K562 (cell line): ENCODE measurements at regions not wholly inside any gene's neighbourhood (a gene's known extent, or its start where the extent isn't known, plus 50 kb on each side); places are given as distances from the start of the nearest gene placed in this dataset.

Experiments
- CBX1 ChIP-seq: sonication (generic); IDR thresholded peaks from 2 replicates; pipeline ENCODE4 v1.6.1; 2016; ENCODE audit warnings: antibody characterized with exemption, low read depth, mild to moderate bottlenecking
- CSDE1 ChIP-seq, 2 experiments: fragments of 450-650 bp; IDR thresholded peaks; 2 replicates each; pipeline ENCODE4 v1.6.1; 2016; ENCODE audit warnings: mild to moderate bottlenecking in 1 of 2
- CUX1 ChIP-seq: fragments of 200-800 bp; sonication (Bioruptor generic); IDR thresholded peaks from 2 replicates; pipeline ENCODE4 v1.6.1; 2016; ENCODE audit warnings: missing genetic modification characterization, missing compliant biosample characterization
- ELF4 ChIP-seq: fragments of 450-650 bp; formaldehyde crosslinking; IDR thresholded peaks from 2 replicates; pipeline ENCODE4 v1.4.0; 2022; ENCODE audit warnings: missing genetic modification characterization
- FOXK2 ChIP-seq, 2 experiments: fragments of 450-650 bp; IDR thresholded peaks in 1 of 2; conservative IDR thresholded peaks in 1 of 2; 2 replicates each; pipeline ENCODE4 v1.6.1; 2016; ENCODE audit warnings: low read depth in 2 of 2, mild to moderate bottlenecking in 1 of 2
- HDAC2 ChIP-seq: fragments of 450-650 bp; IDR thresholded peaks from 2 replicates; pipeline ENCODE4 v1.6.1; 2016; ENCODE audit warnings: mild to moderate bottlenecking
- LARP7 ChIP-seq: fragments of 450-650 bp; IDR thresholded peaks from 2 replicates; pipeline ENCODE4 v1.6.1; 2016
- MAZ ChIP-seq, 2 experiments: fragments of 450-650 bp in 1 of 2; sonication (generic) in 1 of 2; formaldehyde crosslinking; IDR thresholded peaks in 1 of 2; conservative IDR thresholded peaks in 1 of 2; 2 replicates each; pipeline versions ENCODE4 v1.4.0 to v1.5.0; 2020; ENCODE audit warnings: mild to moderate bottlenecking in 1 of 2, missing genetic modification reagents in 1 of 2
- MLX ChIP-seq, 2 experiments: fragments of 450-650 bp in 1 of 2; sonication (generic) in 1 of 2; formaldehyde crosslinking; conservative IDR thresholded peaks; 2 replicates each; pipeline versions ENCODE4 v1.4.0 to v1.8.1; 2020 to 2022; ENCODE audit warnings: mild to moderate bottlenecking in 1 of 2, missing genetic modification reagents in 1 of 2
- NR1H2 ChIP-seq: sonication (generic); formaldehyde crosslinking; IDR thresholded peaks from 2 replicates; pipeline ENCODE4 v1.4.0; 2020; ENCODE audit warnings: mild to moderate bottlenecking, missing genetic modification reagents
- PATZ1 ChIP-seq: fragments of 250-450 bp; sonication (Bioruptor Pico); IDR thresholded peaks from 2 replicates; pipeline ENCODE4 v1.5.0; 2020; ENCODE audit warnings: mild to moderate bottlenecking, borderline replicate concordance
- RUNX1 ChIP-seq: sonication (generic); IDR thresholded peaks from 2 replicates; pipeline ENCODE4 v1.6.1; 2016; ENCODE audit warnings: antibody characterized with exemption, low read depth
- SREBF1 ChIP-seq: fragments of 150-350 bp; IDR thresholded peaks from 2 replicates; pipeline ENCODE4 v1.6.1; 2014; ENCODE audit warnings: antibody characterized with exemption, low read depth, low read length, borderline replicate concordance
- ZBED1 ChIP-seq: IDR thresholded peaks from 2 replicates; pipeline ENCODE4 v1.6.1; 2014
- ZNF589 ChIP-seq: fragments of 200-800 bp; sonication (Bioruptor generic); IDR thresholded peaks from 2 replicates; pipeline ENCODE4 v1.6.1; 2016; ENCODE audit warnings: low read depth, missing genetic modification characterization, missing compliant biosample characterization
- ZNF639 ChIP-seq, 2 experiments: fragments of 200-800 bp in 1 of 2; sonication (Bioruptor generic) in 1 of 2; sonication (generic) in 1 of 2; formaldehyde crosslinking in 1 of 2; IDR thresholded peaks in 1 of 2; conservative IDR thresholded peaks in 1 of 2; 2 replicates each; pipeline versions ENCODE4 v1.5.0 to v1.6.1; 2016 to 2020; ENCODE audit warnings: missing compliant biosample characterization in 1 of 2, missing genetic modification characterization in 1 of 2, missing genetic modification reagents in 1 of 2
- ZZZ3 ChIP-seq: fragments of 450-650 bp; IDR thresholded peaks from 2 replicates; pipeline ENCODE4 v1.6.1; 2016; ENCODE audit warnings: antibody characterized with exemption, mild to moderate bottlenecking, moderate library complexity

GRCh38 chr7:32680259-32681173, 185.2 kb downstream of the AVL9 start (continued):
- no peak; the same call in 1 of the 2 replicates for TF ChIP-seq CUX1 (CRISPR knock-in tag)
- no peak for TF ChIP-seq ZBED1
- TF ChIP-seq ZZZ3: no peak
- 0 out of 4 replicates have a peak, but pooled peaks of 1 of the 2 experiments have one; percentile 54 for TF ChIP-seq MLX (CRISPR knock-in tag; conservative IDR thresholded peaks at IDR 0.05)
- no peak for TF ChIP-seq RUNX1
- TF ChIP-seq SREBF1: no peak
- TF ChIP-seq HDAC2: 0 out of 2 replicates have a peak, but pooled peaks have one; percentile 21
- TF ChIP-seq ELF4 (CRISPR knock-in tag): no peak
- TF ChIP-seq FOXK2 (conservative IDR thresholded peaks at IDR 0.05 in 1 of 2, IDR thresholded peaks at IDR 0.05 in 1 of 2; ENCODE audit: low read depth in 2 of 2): peak in 1 of 2 experiments; percentile 61; a peak in 1 of 4 replicates
- TF ChIP-seq LARP7: no peak
- TF ChIP-seq ZNF589 (CRISPR knock-in tag): peak; percentile 68; the same call in 1 of the 2 replicates
- no peak for TF ChIP-seq PATZ1 (CRISPR knock-in tag)
- TF ChIP-seq NR1H2: no peak
- TF ChIP-seq MAZ (CRISPR knock-in tag; conservative IDR thresholded peaks at IDR 0.05 in 1 of 2, IDR thresholded peaks at IDR 0.05 in 1 of 2): peak in 1 of 2 experiments; percentile 21; a peak in 1 of 4 replicates
- TF ChIP-seq CSDE1 (IDR thresholded peaks at IDR 0.05): no peak
- no peak for TF ChIP-seq CBX1
- peak in 1 of 2 experiments; percentile 80; a peak in 1 of 4 replicates for TF ChIP-seq ZNF639 (CRISPR knock-in tag; conservative IDR thresholded peaks at IDR 0.05 in 1 of 2, IDR thresholded peaks at IDR 0.05 in 1 of 2)
